GM12873 (cell line): ENCODE measurements at regions not wholly inside any gene's neighbourhood (a gene's known extent, or its start where the extent isn't known, plus 50 kb on each side); places are given as distances from the start of the nearest gene placed in this dataset.

Source experiments
- CTCF ChIP-seq: IDR thresholded peaks from 2 replicates; pipeline ENCODE4 v1.5.1; 2012; ENCODE audit warnings: low read depth, mild to moderate bottlenecking, moderate library complexity, low read length, control low read depth; ENCODE audit not compliant: insufficient read depth; ENCODE audit errors: missing control alignments

GRCh38 chr11:69913591-69914285 is 94.5 kb upstream of the FGF3 start:
- TF ChIP-seq CTCF = no peak

GRCh38 chr11:69914286-69915150 is 95.3 kb upstream of the FGF3 start:
- no peak for TF ChIP-seq CTCF

- TF ChIP-seq CTCF = no peak
These were observed 95.9 kb upstream of the FGF3 start for GRCh38 chr11:69915151-69915500.

GRCh38 chr11:69915501-69916250 is 96.5 kb upstream of the FGF3 start:
- peak; percentile 79 for TF ChIP-seq CTCF

GRCh38 chr11:69916806-69917387 is 97.7 kb upstream of the FGF3 start:
- no peak for TF ChIP-seq CTCF

GRCh38 chr11:69917529-69917928 is 98.3 kb upstream of the FGF3 start:
- TF ChIP-seq CTCF = no peak
